Fibroblast of pulmonary artery (primary cell): ENCODE measurements at regions not wholly inside any gene's neighbourhood (a gene's known extent, or its start where the extent isn't known, plus 50 kb on each side); places are given as distances from the start of the nearest gene placed in this dataset.

Experiments
- DNase-seq: peaks from one replicate; pipeline ENCODE4 v3.0.0-alpha.2; 2010; ENCODE audit warnings: low read depth
- H3K4me3 ChIP-seq: replicated peaks from 2 replicates; pipeline ENCODE4 v1.5.1; 2011; ENCODE audit warnings: low read depth, mild to moderate bottlenecking, control low read depth, low read length, moderate library complexity
- TF ChIP-seq, protein P1 (sequence below): IDR thresholded peaks from 2 replicates; pipeline ENCODE4 v1.5.1; 2011; ENCODE audit warnings: mild to moderate bottlenecking, control low read depth, low read length, inconsistent platforms; ENCODE audit errors: missing control alignments

DNA sequence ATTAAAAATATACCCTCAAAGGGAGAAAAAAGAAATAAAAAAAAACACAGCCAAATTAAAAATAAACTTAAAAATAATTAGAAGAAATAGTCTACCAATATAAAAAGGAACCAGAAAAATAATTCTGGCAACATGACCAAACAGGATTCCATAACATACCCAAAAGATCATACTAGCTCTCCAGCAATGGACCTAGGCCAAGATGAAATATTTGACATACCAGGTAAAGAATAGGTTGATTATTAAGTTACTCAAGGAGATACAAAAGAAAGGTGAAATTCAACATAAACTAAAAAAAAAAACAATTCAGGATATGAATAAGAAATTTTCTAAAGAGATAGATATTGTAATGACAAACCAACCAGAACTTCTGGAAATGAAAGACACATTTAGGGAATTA, 121.3 kb upstream of the SCAF11 start:
- TF ChIP-seq, protein P1, sequence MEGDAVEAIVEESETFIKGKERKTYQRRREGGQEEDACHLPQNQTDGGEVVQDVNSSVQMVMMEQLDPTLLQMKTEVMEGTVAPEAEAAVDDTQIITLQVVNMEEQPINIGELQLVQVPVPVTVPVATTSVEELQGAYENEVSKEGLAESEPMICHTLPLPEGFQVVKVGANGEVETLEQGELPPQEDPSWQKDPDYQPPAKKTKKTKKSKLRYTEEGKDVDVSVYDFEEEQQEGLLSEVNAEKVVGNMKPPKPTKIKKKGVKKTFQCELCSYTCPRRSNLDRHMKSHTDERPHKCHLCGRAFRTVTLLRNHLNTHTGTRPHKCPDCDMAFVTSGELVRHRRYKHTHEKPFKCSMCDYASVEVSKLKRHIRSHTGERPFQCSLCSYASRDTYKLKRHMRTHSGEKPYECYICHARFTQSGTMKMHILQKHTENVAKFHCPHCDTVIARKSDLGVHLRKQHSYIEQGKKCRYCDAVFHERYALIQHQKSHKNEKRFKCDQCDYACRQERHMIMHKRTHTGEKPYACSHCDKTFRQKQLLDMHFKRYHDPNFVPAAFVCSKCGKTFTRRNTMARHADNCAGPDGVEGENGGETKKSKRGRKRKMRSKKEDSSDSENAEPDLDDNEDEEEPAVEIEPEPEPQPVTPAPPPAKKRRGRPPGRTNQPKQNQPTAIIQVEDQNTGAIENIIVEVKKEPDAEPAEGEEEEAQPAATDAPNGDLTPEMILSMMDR: no peak
- DNase-seq: no peak
- no peak overlapping the region for H3K4me3 ChIP-seq

DNA sequence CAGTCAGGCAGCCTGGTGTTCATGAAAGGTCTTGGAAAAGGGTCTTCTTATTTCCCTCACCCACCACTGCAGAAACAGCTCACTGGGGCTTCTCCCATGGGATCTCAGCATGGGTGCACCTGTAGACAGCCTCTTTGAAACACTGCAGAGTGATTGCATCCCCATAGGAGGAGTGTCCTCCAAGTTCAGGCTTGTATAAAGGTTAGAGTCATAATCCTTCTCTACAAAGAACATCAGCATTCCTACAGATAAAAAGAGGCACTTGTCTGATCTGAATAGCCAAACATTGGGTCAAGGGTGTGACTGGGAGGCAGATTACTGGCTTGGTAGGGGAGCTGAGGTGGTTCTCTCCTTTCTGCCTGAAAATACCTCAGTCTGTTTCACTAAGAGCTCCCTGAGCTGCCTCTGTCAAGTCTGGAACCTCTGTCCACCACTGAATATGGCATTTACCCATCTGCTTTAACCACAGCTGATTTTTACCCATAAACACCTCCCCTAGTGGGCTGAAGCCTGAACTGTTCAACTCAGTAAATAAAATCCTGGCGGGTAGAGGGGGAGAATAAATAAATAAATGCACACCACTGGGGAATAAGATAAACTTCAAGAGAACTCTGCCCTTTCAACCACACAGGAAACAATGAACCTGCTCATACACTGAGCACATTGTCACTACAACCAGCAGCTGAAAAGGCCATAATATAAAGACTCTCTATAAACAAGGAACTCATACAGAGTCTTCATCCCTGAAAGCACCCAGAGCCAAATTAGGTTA, 120.7 kb upstream of the SCAF11 start:
- H3K4me3 ChIP-seq: no peak overlapping the region
- TF ChIP-seq, protein P1: no peak
- DNase-seq: no peak

DNA sequence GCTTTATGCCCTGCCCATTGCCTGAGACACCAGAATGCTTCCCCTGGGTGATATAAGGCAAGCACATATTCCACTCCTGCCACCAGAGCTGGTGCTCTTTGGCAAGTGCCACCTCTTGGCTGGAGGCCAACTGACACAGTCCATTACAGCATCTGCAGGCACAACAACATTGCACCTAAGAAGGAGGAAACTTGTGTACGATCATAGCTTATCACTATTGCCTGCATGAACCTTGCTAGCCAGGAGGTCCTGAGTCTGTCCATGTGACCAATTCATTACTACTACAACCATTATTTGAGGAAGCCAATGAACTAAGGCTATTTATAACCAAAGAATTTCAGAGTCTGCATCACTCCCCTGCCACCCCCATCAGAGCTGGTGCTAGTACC, 119.8 kb upstream of the SCAF11 start:
- no peak overlapping the region for H3K4me3 ChIP-seq
- DNase-seq: no peak
- TF ChIP-seq, protein P1: no peak

DNA sequence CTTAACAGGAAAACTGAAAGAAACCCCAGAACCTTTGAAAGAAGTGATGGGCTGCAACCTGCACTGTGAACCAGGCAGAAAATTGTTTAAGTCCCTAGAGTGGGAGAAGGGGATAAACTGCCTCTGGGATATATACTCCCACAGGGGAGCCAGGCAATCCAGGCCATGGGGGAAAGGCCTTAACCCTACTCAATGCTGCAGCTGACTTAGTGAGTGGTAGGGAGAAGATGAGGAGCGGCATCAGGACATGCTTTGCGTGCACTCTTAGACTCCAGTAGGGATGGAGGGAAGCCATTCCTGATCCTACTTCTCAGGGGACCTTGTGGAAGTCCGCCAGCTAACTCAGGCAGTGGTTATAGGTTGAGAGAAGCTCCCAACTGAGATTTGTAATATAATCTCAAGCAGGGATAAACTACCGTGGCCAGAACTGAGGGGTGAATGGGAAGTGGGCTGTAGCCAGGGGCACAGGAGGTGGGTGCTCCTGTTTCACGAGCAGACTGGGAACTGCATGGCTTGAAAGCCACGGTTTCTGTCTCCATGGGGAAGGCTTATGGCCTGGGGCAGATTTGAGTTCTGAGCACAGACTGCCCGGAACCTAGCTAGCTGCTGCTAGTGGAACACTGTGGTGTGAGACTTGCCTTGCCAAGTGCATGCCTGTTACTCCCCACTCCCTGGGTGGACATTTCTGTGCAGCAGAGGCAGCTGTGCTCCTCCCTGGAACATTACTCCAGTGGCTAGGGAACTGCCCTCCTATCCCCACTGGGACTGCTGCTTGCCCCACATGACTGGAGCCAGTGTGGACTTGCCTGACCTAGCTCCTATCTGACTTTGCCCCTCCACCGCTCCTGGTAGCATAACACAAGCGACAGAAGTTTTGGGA, 119.2 kb upstream of the SCAF11 start:
- TF ChIP-seq, protein P1: no peak
- DNase-seq: no peak
- H3K4me3 ChIP-seq: no peak overlapping the region

DNA sequence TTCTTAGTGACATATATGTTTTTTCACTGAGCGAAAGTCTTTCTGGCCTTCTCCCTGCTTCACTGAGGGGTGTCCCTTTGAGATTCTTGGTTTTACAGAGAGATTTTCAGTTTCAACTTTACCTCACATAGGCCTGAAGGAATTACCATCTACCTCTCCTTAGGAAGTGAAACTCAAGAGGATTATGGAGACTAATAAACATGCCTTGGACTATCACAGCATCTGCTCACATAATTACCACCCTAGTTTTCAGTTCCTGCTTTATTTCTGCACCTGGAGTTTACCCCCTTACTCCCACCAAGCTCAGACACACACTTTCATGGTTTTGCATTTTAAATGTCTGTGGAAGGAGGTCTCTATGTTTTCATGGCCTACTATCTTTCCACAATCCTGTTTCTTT, 118.3 kb upstream of the SCAF11 start:
- H3K4me3 ChIP-seq: no peak overlapping the region
- TF ChIP-seq, protein P1: no peak
- no peak for DNase-seq

DNA sequence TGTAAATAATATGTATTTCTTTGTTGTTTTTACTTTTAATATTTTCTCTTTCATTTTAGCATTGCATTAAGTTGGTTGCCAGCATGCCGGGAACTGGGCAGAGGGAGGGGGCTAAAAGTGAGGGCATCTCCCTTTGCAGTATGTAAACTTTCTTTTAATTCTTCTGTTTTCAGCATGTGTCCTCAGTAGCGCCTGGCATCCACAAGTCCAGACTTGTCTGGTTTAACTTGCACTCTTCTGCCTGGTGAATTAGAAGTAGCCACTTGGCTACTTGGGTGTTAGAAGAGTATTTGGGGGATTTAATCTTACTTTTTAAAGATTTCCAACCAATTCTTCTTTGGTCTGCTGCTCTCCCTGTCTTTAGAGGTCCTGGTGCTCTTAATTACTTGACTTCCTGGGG, 117.2 kb upstream of the SCAF11 start:
- TF ChIP-seq, protein P1: no peak
- H3K4me3 ChIP-seq: no peak overlapping the region
- DNase-seq: no peak
